GM18858 (cell line): ENCODE measurements at regions not wholly inside any gene's neighbourhood (a gene's known extent, or its start where the extent isn't known, plus 50 kb on each side); places are given as distances from the start of the nearest gene placed in this dataset.

ENCODE experiments used
- ATAC-seq: cut with Tn5 transposase; IDR thresholded peaks from one replicate; pipeline ENCODE4 v1.9.1; 2021; ENCODE audit not compliant: unreplicated experiment

GRCh38 chr3:6526861-6527260 is 334.1 kb upstream of the GRM7 start:
- no peak for ATAC-seq

GRCh38 chr3:6528951-6529350 is 332.0 kb upstream of the GRM7 start:
- ATAC-seq = no peak

- no peak for ATAC-seq
Measured at GRCh38 chr3:6531153-6531552, 329.8 kb upstream of the GRM7 start.

GRCh38 chr3:6532101-6532500 is 328.8 kb upstream of the GRM7 start:
- ATAC-seq = no peak

GRCh38 chr3:6540981-6541380 is 319.9 kb upstream of the GRM7 start:
- ATAC-seq = no peak

GRCh38 chr3:6542795-6543194 is 318.1 kb upstream of the GRM7 start:
- ATAC-seq = no peak

GRCh38 chr3:6549296-6549695 is 311.6 kb upstream of the GRM7 start:
- no peak for ATAC-seq

GRCh38 chr3:6551165-6551564 is 309.8 kb upstream of the GRM7 start:
- no peak for ATAC-seq

- no peak for ATAC-seq
Measured at GRCh38 chr3:6560259-6560658, 300.7 kb upstream of the GRM7 start.

- ATAC-seq = no peak
Measured at GRCh38 chr3:6567241-6567640, 293.7 kb upstream of the GRM7 start.

- no peak for ATAC-seq
Measured at GRCh38 chr3:6568999-6569493, 291.9 kb upstream of the GRM7 start.

GRCh38 chr3:6571448-6571847 is 289.5 kb upstream of the GRM7 start:
- no peak for ATAC-seq

GRCh38 chr3:6577584-6577983 is 283.3 kb upstream of the GRM7 start:
- no peak for ATAC-seq

- ATAC-seq = no peak
Measured at GRCh38 chr3:6578526-6578925, 282.4 kb upstream of the GRM7 start.

- no peak for ATAC-seq
Measured at GRCh38 chr3:6580808-6581207, 280.1 kb upstream of the GRM7 start.

- ATAC-seq = no peak
Measured at GRCh38 chr3:6585360-6585759, 275.6 kb upstream of the GRM7 start.

- ATAC-seq = no peak
Measured at GRCh38 chr3:6600237-6600636, 260.7 kb upstream of the GRM7 start.

- no peak for ATAC-seq
Measured at GRCh38 chr3:6601374-6601773, 259.5 kb upstream of the GRM7 start.

- no peak for ATAC-seq
Measured at GRCh38 chr3:6602329-6602728, 258.6 kb upstream of the GRM7 start.

GRCh38 chr3:6605227-6605626 is 255.7 kb upstream of the GRM7 start:
- ATAC-seq = peak; percentile 50

GRCh38 chr3:6608843-6609242 is 252.1 kb upstream of the GRM7 start:
- ATAC-seq = no peak

- ATAC-seq = no peak
Measured at GRCh38 chr3:6612034-6612616, 248.8 kb upstream of the GRM7 start.

- ATAC-seq = no peak
Measured at GRCh38 chr3:6622260-6622659, 238.7 kb upstream of the GRM7 start.
